Upper lobe of left lung (tissue), 6 donors: ENCODE measurements at regions not wholly inside any gene's neighbourhood (a gene's known extent, or its start where the extent isn't known, plus 50 kb on each side); places are given as distances from the start of the nearest gene placed in this dataset.
"Not testable (repeated sequence)": the region's sequence is repeated elsewhere in the genome, so short reads cannot be mapped to it uniquely, and the experiment has no call there.

ENCODE experiments used
- ATAC-seq, 2 donors: fragments of 200-7000 bp; cut with Tn5 transposase; one replicate each; pipeline ENCODE4 v1.9.1; 2022; ENCODE audit warnings: mild to moderate bottlenecking in 2 of 2, moderate library complexity in 2 of 2; ENCODE audit not compliant: low FRiP score in 2 of 2
- DNase-seq, 2 donors: peaks; one replicate each; pipeline ENCODE4 v3.0.0-alpha.2; 2019 to 2020
- H3K27ac ChIP-seq, 4 donors: fragments of 200-600 bp; sonication (generic); one replicate each; pipeline ENCODE4 v1.5.1; 2016 to 2019
- H3K27me3 ChIP-seq, 4 donors: fragments of 200-600 bp; sonication (generic); one replicate each; pipeline ENCODE4 v1.5.1; 2017 to 2019
- H3K36me3 ChIP-seq, 4 donors: fragments of 200-600 bp; sonication (generic); one replicate each; pipeline ENCODE4 v1.5.1; 2016 to 2019
- H3K4me1 ChIP-seq, 4 donors: fragments of 200-600 bp; sonication (generic); one replicate each; pipeline ENCODE4 v1.5.1; 2018 to 2019
- H3K4me3 ChIP-seq, 4 donors: fragments of 200-600 bp; sonication (generic); one replicate each; pipeline ENCODE4 v1.5.1; 2017 to 2019; ENCODE audit warnings: mild to moderate bottlenecking in 2 of 4, moderate library complexity in 1 of 4
- H3K9me3 ChIP-seq, 4 donors: fragments of 200-600 bp; sonication (generic); one replicate each; pipeline ENCODE4 v1.5.1; 2018 to 2019
- EP300 ChIP-seq, 4 donors: sonication (generic); formaldehyde crosslinking; IDR thresholded peaks; one replicate each; pipeline ENCODE4 v1.5.1; 2017; ENCODE audit warnings: antibody characterized with exemption in 4 of 4, control low read depth in 2 of 4
- POLR2A ChIP-seq, 4 donors: fragments of 450-650 bp; IDR thresholded peaks; one replicate each; pipeline ENCODE4 v1.5.1; 2016 to 2017; ENCODE audit warnings: antibody characterized with exemption in 4 of 4, mild to moderate bottlenecking in 2 of 4
- POLR2AphosphoS5 ChIP-seq, 2 donors: sonication (generic); formaldehyde crosslinking; IDR thresholded peaks; one replicate each; pipeline ENCODE4 v1.5.1; 2017; ENCODE audit warnings: antibody characterized with exemption in 2 of 2
- WGBS, 2 donors: methylation state at CpG; one replicate each; pipeline ENCODE4 v1.1.5; 2017 to 2018; 5-methylcytosine and 5-hydroxymethylcytosine counted together
- TF ChIP-seq, protein P1 (sequence below), 6 experiments: fragments of 450-650 bp in 4 of 6; fragments of 200-600 bp in 2 of 6; sonication (generic) in 2 of 6; IDR thresholded peaks; one replicate each; pipeline ENCODE4 v1.5.1; 2016 to 2019; ENCODE audit warnings: antibody characterized with exemption in 6 of 6
- donor health status: DM: no; HTN: no; CAD: no; lungs with moderate emphysema.
- donor health status: DM: no; HTN: yes; CAD: no; lungs with severe emphysema.

DNA sequence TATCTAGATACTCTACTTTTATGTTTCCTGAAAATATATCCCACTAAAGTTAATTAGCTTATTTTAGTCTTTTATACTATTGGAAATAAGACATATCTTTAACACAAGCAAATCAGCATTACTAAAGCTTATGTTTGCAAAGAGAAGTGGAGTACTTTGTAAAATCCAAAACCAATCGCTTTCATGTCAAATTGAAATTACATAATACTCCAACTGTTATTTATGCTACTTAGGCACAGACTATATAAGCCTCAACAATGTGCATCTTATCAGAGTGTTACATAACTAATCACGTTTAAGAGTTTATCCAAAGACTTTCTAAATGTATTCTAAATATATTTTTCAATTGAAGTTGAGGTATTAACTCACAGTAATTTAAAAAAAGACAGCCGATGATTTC lies 200.0 kb downstream of the PCDH20 start:
- no peak for ATAC-seq
- Histone ChIP-seq H3K36me3 (no peaks in the 10 kb centered on the region), H3K4me1 (no peaks in the 10 kb centered on the region), H3K27me3 (no peaks in the 10 kb centered on the region), H3K4me3 (no peak overlapping the region), H3K9me3 (no peaks in the 10 kb centered on the region), H3K27ac (no peak overlapping the region)
- no peak for TF ChIP-seq POLR2AphosphoS5 (IDR thresholded peaks at IDR 0.05)
- TF ChIP-seq, protein P1, sequence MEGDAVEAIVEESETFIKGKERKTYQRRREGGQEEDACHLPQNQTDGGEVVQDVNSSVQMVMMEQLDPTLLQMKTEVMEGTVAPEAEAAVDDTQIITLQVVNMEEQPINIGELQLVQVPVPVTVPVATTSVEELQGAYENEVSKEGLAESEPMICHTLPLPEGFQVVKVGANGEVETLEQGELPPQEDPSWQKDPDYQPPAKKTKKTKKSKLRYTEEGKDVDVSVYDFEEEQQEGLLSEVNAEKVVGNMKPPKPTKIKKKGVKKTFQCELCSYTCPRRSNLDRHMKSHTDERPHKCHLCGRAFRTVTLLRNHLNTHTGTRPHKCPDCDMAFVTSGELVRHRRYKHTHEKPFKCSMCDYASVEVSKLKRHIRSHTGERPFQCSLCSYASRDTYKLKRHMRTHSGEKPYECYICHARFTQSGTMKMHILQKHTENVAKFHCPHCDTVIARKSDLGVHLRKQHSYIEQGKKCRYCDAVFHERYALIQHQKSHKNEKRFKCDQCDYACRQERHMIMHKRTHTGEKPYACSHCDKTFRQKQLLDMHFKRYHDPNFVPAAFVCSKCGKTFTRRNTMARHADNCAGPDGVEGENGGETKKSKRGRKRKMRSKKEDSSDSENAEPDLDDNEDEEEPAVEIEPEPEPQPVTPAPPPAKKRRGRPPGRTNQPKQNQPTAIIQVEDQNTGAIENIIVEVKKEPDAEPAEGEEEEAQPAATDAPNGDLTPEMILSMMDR (IDR thresholded peaks at IDR 0.05) = no peak
- no peak for TF ChIP-seq POLR2A (IDR thresholded peaks at IDR 0.05)
- TF ChIP-seq EP300 (IDR thresholded peaks at IDR 0.05) = no peak
- WGBS, 2 donors = 36 to 47% methylated on average over 3 of the region's 3 CpGs
- DNase-seq = no peak

DNA sequence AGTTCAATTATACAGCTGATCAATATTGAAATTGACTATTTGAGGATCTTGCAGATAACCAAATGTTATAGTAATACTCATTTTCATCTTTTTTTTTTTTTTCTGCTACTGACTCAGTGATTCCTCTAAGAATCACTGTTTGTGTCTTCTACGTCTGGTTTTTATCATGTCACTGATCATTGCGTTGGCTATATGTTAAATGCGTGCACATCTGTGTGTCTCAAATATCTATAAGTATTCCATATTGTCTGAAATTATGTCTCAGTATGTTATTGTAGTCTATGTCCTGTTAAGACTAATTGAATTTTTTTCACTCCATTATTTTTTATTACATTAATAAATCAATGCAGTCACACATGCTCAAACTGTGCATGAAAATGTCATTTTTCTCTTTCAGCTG lies 200.5 kb downstream of the PCDH20 start:
- no peak overlapping the region for H3K4me3 ChIP-seq
- ATAC-seq (no peak), DNase-seq (no peak)
- no peaks in the 10 kb centered on the region for H3K36me3 ChIP-seq
- no peaks in the 10 kb centered on the region for H3K27me3 ChIP-seq
- H3K27ac ChIP-seq = no peak overlapping the region
- H3K4me1 ChIP-seq = no peaks in the 10 kb centered on the region
- H3K9me3 ChIP-seq = no peaks in the 10 kb centered on the region
- TF ChIP-seq POLR2AphosphoS5 (IDR thresholded peaks at IDR 0.05) (no peak), POLR2A (IDR thresholded peaks at IDR 0.05) (no peak), EP300 (IDR thresholded peaks at IDR 0.05) (no peak)
- TF ChIP-seq, protein P1 (IDR thresholded peaks at IDR 0.05) = no peak
- WGBS, 2 donors = 76 to 95% methylated on average over 3 of the region's 3 CpGs

DNA sequence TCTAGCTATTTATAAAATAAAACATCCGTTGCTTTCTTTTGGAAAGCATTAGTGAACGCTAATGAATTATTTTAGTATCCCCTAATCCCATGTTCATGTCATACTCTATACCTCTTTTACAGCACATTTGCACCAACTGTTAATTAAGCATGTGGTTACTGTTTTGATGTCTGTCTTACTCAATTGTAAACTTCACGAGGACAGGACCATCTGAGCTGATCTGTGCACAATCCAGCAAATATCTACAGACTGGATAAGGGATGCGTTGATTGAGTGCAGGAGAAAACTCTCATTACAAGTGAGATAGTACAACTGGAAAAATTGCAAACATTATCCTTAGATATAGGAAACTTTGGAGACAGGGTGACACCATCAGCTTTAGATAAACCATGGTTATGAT lies 201.1 kb downstream of the PCDH20 start:
- no peak for DNase-seq
- Histone ChIP-seq H3K4me3 (no peak overlapping the region), H3K4me1 (no peaks in the 10 kb centered on the region), H3K27me3 (no peaks in the 10 kb centered on the region), H3K27ac (no peak overlapping the region), H3K9me3 (no peaks in the 10 kb centered on the region), H3K36me3 (no peaks in the 10 kb centered on the region)
- no peak for TF ChIP-seq EP300 (IDR thresholded peaks at IDR 0.05)
- TF ChIP-seq POLR2A (IDR thresholded peaks at IDR 0.05) = no peak
- no peak for TF ChIP-seq POLR2AphosphoS5 (IDR thresholded peaks at IDR 0.05)
- TF ChIP-seq, protein P1 (IDR thresholded peaks at IDR 0.05) = no peak
- no peak for ATAC-seq
- 62 to 73% methylated on average over 4 of the region's 4 CpGs for WGBS, 2 donors

DNA sequence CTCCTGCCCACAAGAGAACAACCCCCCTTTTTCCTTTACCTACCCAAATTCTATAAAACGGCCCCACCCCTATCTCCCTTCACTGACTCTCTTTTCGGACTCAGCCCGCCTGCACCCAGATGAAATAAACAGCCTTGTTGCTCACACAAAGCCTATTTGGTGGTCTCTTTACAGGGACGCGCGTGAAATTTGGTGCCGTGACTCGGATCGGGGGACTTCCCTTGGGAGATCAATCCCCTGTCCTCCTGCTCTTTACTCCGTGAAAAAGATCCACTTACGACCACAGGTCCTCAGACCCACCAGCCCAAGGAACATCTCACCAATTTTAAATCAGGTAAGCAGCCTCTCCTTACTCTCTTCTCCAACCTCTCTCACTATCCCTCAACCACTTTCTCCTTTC lies 209.8 kb downstream of the PCDH20 start:
- not testable (repeated sequence) for H3K4me3 ChIP-seq, H3K9me3 ChIP-seq, DNase-seq, H3K27ac ChIP-seq, ATAC-seq, H3K4me1 ChIP-seq, H3K36me3 ChIP-seq, H3K27me3 ChIP-seq
- 86 to 90% methylated on average over 11 of the region's 11 CpGs for WGBS, 2 donors

DNA sequence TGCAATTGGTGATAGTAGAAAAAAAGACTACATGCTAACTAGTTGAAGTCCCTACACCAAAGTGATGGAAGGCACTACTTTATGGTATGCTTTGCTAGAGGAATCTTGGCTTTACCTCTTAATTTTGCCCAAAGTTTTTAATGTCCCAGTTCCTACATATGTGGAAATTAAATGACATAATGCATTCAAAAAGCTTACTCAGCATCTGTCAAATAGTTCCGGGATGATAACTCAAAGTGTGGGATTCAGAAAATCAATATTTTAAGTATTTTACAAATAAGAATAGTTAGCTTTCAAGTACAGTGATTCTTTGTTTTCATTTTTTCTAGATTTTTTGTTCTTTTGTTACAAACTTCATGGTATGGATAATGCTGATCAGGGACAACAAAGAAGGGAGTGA lies 211.6 kb downstream of the PCDH20 start:
- H3K36me3 ChIP-seq = no peaks in the 10 kb centered on the region
- H3K4me3 ChIP-seq = no peak overlapping the region
- no peak for DNase-seq
- no peaks in the 10 kb centered on the region for H3K9me3 ChIP-seq
- H3K27me3 ChIP-seq = no peaks in the 10 kb centered on the region
- H3K27ac ChIP-seq = no peak overlapping the region
- H3K4me1 ChIP-seq = no peaks in the 10 kb centered on the region
- 85 to 98% methylated on average over 1 of the region's 1 CpG for WGBS, 2 donors
- TF ChIP-seq POLR2AphosphoS5 (IDR thresholded peaks at IDR 0.05) = no peak
- TF ChIP-seq EP300 (IDR thresholded peaks at IDR 0.05) = no peak
- no peak for TF ChIP-seq POLR2A (IDR thresholded peaks at IDR 0.05)
- TF ChIP-seq, protein P1 (IDR thresholded peaks at IDR 0.05) = no peak
- ATAC-seq = no peak
